HTR-8/SVneo (cell line): ENCODE measurements at regions not wholly inside any gene's neighbourhood (a gene's known extent, or its start where the extent isn't known, plus 50 kb on each side); places are given as distances from the start of the nearest gene placed in this dataset.
A peak's percentile ranks its signal among the peaks of the same experiment; 100 is the strongest.

Source experiments
- DNase-seq: peaks from one replicate; pipeline ENCODE4 v3.0.0; 2011; ENCODE audit warnings: low spot score, mixed read lengths; ENCODE audit not compliant: insufficient read length
- FAIRE-seq: peaks from 2 replicates; lab custom pipeline; 2011; peaks lifted over from hg19 to GRCh38; lab: Jason Lieb, UNC

DNA sequence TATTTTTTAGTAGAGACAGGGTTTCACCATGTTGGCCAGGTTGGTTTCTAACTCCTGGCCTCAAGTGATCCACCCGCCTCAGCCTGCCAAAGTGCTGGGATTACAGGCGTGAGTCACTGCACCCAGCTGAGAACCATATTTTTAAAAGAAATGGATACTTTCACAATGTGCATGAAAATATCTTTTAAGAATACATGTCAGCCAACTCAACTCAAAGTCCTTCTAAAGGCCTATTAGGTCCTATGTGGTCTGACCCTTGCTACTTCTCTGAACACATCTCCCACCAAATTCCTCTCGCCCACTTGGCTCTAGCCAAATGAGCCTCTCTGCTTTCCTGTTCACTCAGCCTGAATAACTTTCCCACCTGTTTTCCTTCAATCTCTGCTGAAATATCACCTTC, 119.6 kb downstream of the MTX2 start:
- no peak for FAIRE-seq

GRCh38 chr2:176390276-176391147, 121.3 kb downstream of the MTX2 start:
- FAIRE-seq (no peak), DNase-seq (no peak)

More for the DNA sequence above, 119.6 kb downstream of the MTX2 start:
- no peak for DNase-seq

- no peak for DNase-seq
- no peak for FAIRE-seq
Observed at GRCh38 chr2:176391148-176391419, 121.8 kb downstream of the MTX2 start.

GRCh38 chr2:176392249-176392648, 123.0 kb downstream of the MTX2 start:
- DNase-seq = no peak
- peak; percentile 33 for FAIRE-seq

DNA sequence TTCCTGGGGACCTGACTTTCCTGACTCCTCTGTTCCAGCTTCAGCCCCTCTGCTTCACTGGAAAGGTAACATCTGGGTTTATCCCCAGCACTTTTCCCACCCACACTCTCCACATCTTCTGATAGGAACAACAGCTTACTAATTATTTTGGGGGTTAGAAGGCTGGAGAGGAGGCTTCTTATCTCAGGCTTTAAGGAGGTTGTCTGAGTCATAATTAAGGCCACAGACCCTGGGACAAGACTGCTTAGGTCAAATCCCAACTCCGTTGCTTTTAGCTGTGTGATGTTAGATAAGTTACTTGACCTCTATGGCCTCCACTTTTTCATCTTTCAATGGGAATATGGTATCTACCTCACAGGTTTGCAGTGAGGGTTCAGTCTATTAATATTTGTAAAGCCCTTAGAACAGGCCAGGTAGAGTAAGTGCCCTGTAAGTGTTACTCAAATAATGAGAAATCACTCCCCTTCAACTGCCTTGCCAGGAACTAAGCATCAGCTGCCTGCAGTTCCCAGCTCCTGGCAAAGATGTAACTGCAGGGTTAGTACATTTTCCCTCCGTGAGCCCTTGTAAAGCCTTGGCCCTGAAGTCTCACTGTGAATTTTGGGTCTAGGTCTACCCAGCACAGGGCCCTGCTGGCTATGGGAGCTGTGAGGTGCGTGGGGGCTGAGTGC, 123.6 kb downstream of the MTX2 start:
- no peak for FAIRE-seq

GRCh38 chr2:176395273-176395854, 126.1 kb downstream of the MTX2 start:
- FAIRE-seq (no peak), DNase-seq (no peak)

More for the DNA sequence above, 123.6 kb downstream of the MTX2 start:
- DNase-seq = no peak

- FAIRE-seq (no peak), DNase-seq (no peak)
Observed at GRCh38 chr2:176398243-176399073, 129.2 kb downstream of the MTX2 start.

GRCh38 chr2:176399074-176399598, 129.9 kb downstream of the MTX2 start:
- no peak for DNase-seq
- FAIRE-seq = peak; percentile 33

GRCh38 chr2:176405477-176405876, 136.2 kb downstream of the MTX2 start:
- no peak for FAIRE-seq
- no peak for DNase-seq

- FAIRE-seq (no peak), DNase-seq (no peak)
Observed at GRCh38 chr2:176407706-176408105, 138.5 kb downstream of the MTX2 start.

DNA sequence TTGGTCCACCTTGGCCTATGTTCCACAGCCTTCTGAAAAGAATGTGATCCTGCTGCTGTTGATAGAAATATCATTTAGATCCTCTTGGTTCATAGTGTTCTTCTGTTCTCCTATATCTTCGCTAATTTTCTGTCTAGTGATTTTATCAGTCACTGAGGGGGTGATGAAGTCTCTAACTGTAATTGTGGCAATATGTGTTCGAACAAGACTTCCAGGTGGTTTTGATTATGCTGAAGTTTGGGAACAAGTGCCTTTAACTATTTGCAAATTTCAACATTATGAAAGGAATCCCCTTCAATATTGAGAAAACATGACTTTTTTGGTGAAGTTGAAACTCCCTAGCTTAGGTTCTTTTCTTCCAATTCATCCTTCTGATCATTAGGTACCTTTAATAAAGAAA, 140.4 kb downstream of the MTX2 start:
- FAIRE-seq (no peak), DNase-seq (no peak)

GRCh38 chr2:176412136-176412535, 142.9 kb downstream of the MTX2 start:
- FAIRE-seq = no peak
- no peak for DNase-seq

DNA sequence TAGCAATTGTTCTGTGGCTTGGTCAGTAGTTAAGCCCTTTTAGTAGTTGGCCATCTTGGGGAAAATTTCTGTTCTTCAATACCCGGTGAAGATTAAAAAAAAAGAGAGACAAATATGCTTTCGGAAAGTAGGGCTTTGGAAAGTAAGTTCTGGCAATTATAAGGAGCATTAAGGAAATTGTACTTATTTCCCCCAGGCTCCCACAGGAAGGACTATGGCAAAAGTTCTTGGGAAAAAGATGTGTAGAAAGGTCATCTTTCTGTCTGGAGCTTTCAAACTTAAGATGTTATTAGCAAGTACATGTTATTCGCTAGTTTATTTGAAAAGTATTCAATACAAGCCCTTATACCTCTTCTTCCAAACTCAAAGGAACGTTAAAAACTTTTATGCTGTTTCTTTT, 144.5 kb downstream of the MTX2 start:
- DNase-seq (no peak), FAIRE-seq (no peak)

GRCh38 chr2:176414641-176415040, 145.4 kb downstream of the MTX2 start:
- FAIRE-seq = no peak
- DNase-seq = no peak

DNA sequence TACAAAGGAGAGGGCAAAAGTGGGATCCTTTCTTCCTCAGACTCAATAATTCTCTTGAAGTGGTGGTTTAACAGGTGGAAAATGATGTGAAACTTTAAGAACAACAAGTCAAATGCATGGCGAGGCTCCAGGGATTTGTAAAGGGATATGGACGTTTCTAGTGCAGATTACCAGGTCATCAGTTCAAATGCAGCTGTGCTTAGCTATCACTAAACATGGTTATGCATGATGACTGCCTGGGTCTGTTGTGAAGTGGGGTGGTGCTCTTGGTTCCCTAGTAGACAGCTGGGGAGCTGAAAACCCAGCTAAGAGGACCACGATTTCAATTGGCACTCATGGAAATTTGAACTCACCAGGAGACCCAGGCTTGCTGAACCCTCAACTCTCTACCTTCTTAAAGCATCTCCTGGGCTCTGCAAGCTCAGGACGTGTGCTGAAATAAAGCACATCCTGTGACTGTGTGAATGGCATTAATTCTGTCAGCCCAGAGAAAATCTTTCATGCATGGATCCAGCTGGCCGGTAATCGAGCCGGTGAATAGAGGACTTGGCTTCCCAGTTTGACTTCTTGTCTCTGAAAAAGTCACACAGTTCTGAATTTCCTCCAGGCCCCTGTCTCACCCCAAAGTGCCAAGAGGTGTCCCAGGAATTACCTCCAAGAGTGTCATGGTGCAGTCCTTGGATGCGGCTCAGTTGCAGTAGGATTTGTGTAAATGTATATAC, 146.1 kb downstream of the MTX2 start:
- FAIRE-seq = no peak
- DNase-seq = no peak

GRCh38 chr2:176415937-176416499, 146.8 kb downstream of the MTX2 start:
- DNase-seq (no peak), FAIRE-seq (no peak)

GRCh38 chr2:176418768-176419167, 149.5 kb downstream of the MTX2 start:
- DNase-seq (no peak), FAIRE-seq (no peak)

GRCh38 chr2:176419591-176420071, 150.4 kb downstream of the MTX2 start:
- DNase-seq (peak; percentile 15), FAIRE-seq (peak; percentile 46)
